GM19043 (cell line): ENCODE measurements at regions not wholly inside any gene's neighbourhood (a gene's known extent, or its start where the extent isn't known, plus 50 kb on each side); places are given as distances from the start of the nearest gene placed in this dataset.
A peak's percentile ranks its signal among the peaks of the same experiment; 100 is the strongest.

ENCODE experiments used
- ATAC-seq: cut with Tn5 transposase; IDR thresholded peaks from one replicate; pipeline ENCODE4 v1.9.1; 2021; ENCODE audit warnings: low read depth; ENCODE audit not compliant: unreplicated experiment

GRCh38 chr4:10958226-10958856, 273.8 kb upstream of the CLNK start:
- ATAC-seq, result no peak

GRCh38 chr4:10951306-10951705, 266.7 kb upstream of the CLNK start:
- ATAC-seq, result no peak

DNA sequence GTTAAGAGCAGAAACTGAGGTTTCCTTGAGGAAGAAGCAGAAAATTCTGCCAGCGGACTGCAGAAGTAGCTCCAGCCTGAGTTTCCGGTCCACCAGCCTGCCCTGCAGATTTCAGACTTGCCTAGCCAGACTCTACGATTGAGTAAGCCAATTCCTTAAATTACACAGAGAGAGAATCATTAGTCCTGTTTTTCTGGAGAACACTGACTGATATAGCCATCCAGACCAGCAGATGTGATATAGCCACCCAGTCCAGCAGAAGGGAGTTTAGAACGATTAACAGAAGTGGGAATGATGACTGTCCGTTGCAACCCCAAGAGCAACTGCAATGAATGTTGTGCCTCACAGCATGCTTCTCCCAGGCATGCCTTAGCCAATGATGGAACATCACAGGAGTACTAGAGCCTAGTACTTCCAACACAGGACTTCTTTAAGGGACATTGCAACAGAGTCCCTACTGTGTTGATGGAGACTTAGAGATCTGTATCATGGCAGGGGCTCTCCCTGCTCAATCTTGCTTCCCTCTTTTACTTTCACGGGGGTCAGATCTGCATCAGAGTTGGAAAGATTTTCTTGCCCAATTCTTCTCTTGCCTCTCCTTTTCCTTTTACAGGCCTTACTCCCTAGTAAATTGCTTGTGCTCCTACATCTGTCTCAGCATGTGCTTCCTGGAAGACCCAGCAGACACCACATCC, 264.6 kb upstream of the CLNK start:
- ATAC-seq, result peak; percentile 45

- no peak for ATAC-seq
Measured at GRCh38 chr4:10947898-10948297, 263.3 kb upstream of the CLNK start.

DNA sequence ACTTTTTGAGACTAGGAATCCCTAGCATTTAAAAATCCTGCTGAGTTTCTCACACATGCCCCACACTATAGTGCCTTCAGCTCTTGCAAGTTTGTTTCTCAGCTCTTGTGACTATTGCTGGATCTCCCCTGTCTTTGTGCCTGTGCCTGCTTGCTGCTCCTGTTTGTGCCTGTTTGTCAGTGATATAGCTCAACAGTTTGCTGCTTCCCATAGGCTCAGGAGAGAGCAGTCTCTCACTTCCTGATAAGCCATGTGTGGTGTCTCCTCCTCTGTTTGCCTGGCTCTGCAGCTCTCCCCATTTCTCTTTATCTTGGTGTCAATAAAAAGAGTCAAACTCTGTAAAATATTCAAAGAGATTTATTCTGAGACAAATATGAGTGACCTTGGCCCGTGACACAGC, 259.8 kb upstream of the CLNK start:
- no peak for ATAC-seq

- no peak for ATAC-seq
Measured at GRCh38 chr4:10942156-10942555, 257.6 kb upstream of the CLNK start.

DNA sequence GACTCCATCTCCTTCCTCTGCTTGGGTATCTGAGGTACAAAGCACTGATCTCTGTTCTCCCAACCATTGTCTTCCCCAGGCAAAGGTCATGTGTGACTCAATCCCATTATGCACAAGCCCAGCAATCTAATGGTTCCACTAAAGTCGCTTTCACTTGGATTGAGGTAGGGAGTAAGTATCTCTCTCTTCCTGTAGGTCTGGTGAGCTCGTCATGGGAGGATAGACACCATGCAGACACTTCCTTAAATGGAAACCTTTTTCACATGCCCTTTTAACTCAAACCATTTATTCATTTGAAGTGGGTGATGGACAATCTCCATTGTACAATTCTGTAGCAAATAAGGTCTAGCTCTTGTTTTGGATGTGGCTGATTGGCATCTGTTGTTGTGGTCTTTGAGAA, 245.2 kb upstream of the CLNK start:
- no peak for ATAC-seq

- no peak for ATAC-seq
Measured at GRCh38 chr4:10925996-10926395, 241.4 kb upstream of the CLNK start.

DNA sequence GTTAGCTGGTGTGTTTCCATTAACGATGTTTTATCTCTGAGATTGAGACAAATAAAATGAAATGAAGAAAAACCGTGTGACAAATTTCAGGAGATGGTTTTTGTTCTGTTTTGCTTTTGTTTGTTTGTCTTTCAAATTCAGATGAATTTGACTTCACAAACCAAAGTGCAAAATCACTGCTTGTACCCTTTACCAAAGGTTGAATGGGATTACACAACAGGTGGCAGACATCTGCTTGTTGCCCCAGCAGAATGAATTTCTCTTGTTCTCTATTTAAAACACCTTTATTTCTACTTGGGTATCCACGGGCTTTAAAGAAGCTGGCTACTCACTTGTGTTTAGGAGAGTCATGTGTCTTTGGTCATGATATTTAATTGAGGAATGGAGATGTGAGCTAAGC, 239.7 kb upstream of the CLNK start:
- no peak for ATAC-seq

DNA sequence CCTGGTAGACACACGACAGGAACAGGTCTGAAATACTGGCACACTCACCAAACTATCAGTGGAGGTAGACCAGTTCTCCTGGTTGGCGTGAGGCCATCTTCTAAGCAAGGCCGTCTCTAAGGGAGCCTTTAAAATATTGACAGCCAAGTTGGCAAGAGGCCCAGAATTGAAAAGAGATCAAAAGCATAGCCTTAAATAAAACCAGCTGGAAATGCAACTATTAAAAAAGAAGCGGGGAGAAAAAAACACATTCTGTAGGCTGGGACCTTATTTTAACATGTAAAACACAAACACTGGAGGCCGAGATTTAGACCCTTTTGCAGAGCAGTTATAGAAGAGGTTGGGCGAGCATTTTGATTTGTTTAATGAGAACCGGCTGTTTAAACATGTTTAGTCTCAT, 233.0 kb upstream of the CLNK start:
- ATAC-seq, result no peak

DNA sequence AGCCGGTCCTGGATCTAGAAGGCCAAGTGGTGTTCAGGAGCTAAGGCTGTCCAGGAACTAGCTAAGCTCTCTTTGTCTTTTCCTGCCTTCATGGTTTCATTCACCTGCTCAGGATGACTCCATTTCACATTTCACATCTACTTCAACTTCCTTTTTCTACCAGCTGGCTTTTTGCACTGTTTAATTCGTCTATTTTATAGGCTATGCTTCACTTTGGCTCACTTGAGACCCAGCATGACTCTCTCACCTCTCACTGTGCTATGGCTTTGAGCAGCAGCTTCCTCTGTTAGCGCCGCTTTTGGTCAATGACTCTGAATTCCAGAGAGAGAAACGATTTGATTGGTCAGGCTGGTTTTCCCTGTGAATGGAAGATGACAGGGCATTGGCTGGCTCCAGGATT, 213.5 kb upstream of the CLNK start:
- no peak for ATAC-seq

DNA sequence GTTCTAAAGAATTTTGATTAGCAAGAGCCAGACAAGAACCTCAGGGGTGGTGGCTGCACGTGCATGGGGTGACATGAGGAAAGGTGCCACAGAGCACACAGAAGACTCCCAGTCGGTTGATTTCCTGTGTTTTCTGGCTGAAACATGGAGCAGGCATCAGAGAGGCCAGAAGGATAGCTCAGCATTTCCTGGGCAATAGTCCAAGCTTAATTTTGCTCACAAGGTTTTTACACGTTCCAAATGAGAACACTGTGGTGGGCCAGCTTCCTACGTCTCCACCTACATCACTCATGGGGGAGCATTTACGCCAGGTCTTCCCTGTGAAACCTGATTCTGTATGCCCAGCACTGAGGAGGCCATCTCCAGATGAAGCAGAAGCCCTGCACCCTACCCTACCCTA, 212.5 kb upstream of the CLNK start:
- no peak for ATAC-seq

DNA sequence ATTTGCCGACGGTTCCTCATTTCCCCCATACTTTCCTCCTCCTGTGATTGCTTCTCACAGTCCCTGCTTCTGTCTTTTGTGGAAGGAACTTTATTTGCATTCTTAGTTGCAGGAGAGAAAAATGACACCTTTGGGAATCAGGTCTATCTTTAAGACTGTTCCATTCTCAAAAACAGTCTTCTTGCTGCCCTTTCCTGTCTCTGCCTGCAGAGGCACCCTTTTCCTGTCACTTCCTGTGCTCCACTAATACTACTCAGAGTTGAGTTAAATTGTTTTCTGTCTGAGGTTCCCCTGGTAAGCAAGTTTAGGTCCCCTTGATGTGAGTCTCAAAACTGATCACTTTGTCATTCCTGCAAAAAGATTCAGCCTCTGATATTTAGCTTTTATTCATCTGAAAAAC, 208.8 kb upstream of the CLNK start:
- peak; percentile 66 for ATAC-seq

DNA sequence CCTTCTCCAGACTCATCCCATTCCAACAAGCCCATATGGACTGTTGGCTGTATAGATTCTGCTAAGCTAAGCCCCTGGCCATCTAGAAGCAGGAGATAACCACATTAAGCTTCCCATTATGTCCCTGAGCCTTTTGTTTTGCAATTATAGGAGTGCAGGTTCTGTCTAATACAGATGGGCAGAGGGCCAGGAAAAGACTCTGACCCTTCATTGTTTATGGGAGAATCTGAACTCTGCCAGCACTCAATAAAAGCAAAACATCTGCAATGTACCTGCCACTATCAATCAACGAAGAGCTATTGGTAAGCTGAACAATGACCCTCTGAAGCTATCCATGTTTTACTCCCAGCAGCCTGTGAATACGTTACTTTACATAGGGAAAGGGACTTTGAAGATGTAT, 207.3 kb upstream of the CLNK start:
- ATAC-seq, result no peak

- no peak for ATAC-seq
Measured at GRCh38 chr4:10889819-10890218, 205.3 kb upstream of the CLNK start.

DNA sequence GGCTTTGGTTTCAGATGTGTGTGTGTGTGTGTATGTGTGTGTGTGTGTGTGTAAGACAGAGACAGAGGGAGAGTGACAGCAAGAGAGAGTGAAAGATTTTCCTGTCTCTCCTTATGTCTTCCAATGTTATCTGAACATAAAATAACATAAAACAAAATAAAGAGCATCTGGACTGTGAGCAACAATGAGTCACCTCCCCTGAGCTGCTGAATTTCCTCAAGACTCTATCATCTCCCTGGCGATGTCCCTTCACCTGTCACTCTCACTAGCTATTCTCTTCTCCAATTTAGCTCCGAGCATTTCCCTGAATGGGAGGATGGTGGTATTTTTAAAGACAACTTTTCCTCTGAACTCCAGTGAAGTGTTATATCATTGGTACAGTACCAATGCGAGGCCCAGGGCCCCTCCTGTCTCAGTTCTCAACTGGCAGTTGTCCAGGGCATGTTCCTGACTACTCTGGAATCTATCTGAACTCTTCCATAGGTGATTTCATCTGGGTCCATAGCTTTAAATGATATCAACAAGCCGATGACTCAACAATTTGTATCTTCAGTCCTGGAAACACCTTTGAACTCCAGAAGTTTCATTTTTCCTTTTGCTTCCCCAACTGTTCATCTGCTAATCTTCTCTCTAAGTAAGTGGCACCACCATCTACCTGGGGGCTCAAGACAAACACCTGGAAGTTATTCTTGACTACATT, 195.0 kb upstream of the CLNK start:
- no peak for ATAC-seq

DNA sequence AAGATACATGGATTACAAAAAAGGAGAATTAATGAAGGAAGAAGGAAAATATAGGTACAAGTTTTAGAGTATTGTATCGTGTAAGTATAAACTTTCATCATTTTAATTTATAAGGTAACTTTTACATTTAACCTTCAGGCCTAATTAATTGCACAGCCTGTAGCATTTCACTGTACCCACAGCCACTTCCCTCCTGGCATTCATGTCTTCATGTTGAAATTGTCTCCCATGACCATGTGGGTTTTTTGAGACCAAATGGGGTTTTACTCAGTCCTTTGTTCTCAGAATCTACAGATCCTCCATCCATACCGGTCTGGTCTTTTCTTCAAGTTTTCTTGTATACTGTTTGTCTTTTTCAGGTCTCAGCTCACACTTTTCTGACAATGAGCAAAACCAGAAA, 194.3 kb upstream of the CLNK start:
- no peak for ATAC-seq

- ATAC-seq, result no peak
Measured at GRCh38 chr4:10877076-10877475, 192.5 kb upstream of the CLNK start.

GRCh38 chr4:10875144-10875799, 190.7 kb upstream of the CLNK start:
- no peak for ATAC-seq

- no peak for ATAC-seq
Measured at GRCh38 chr4:10873809-10874208, 189.2 kb upstream of the CLNK start.

DNA sequence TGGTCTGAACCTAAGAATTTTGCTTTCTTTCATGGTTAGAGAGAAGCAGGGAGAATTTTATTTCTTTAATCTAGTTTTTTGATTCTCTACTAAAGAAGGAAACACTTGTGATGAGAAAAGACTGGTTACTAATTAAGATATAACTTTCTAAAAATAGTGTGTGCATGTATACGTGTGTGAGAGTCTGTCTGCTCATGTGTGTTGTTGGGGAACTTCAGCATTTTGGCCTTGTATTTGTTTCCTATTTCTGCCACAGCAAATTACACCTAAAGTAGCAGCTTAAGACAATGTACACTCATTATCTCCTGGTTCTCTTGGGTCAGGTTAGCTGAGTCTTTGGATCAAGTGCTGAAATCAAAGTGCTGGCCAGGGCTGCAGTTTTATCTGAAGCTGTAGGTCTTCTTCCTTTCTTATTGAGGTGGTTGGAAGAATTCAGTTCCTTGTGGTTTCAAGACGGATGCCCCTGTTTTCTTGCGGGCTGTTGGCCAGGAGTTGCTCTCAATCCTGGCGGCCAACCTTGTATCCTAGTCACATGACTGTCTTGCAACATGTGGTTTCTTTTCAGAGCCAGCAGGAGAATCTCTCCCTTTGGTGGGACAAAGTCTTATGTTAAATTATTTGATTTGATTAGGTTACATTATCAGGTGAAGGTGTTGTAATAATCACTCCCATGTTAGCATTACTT, 188.4 kb upstream of the CLNK start:
- ATAC-seq, result peak; percentile 44
